ENCODE measurements at regions not wholly inside any gene's neighbourhood (a gene's known extent, or its start where the extent isn't known, plus 50 kb on each side); places are given as distances from the start of the nearest gene placed in this dataset.

GRCh38 chr9:89768650-89769071 is 163.8 kb downstream of the GADD45G start:
- DNase-seq (ENCODE audit: low spot score): no peak

GRCh38 chr9:89770531-89771174 is 165.8 kb downstream of the GADD45G start:
- DNase-seq (ENCODE audit: low spot score): no peak

GRCh38 chr9:89771205-89771604 is 166.4 kb downstream of the GADD45G start:
- no peak for DNase-seq (ENCODE audit: low spot score)

GRCh38 chr9:89773170-89773569 is 168.4 kb downstream of the GADD45G start:
- DNase-seq (ENCODE audit: low spot score): no peak

- DNase-seq (ENCODE audit: low spot score): no peak
These were observed 170.1 kb downstream of the GADD45G start for GRCh38 chr9:89774858-89775370.

- DNase-seq (ENCODE audit: low spot score): no peak
These were observed 170.8 kb downstream of the GADD45G start for GRCh38 chr9:89775641-89776040.

GRCh38 chr9:89776795-89777525 is 172.1 kb downstream of the GADD45G start:
- DNase-seq (ENCODE audit: low spot score): no peak

GRCh38 chr9:89777544-89777943 is 172.7 kb downstream of the GADD45G start:
- DNase-seq (ENCODE audit: low spot score): no peak

- DNase-seq (ENCODE audit: low spot score): no peak
These were observed 173.6 kb downstream of the GADD45G start for GRCh38 chr9:89778100-89779090.

- DNase-seq (ENCODE audit: low spot score): no peak
These were observed 174.8 kb downstream of the GADD45G start for GRCh38 chr9:89779405-89780203.

GRCh38 chr9:89780959-89781358 is 176.1 kb downstream of the GADD45G start:
- no peak for DNase-seq (ENCODE audit: low spot score)

GRCh38 chr9:89781838-89782540 is 177.2 kb downstream of the GADD45G start:
- no peak for DNase-seq (ENCODE audit: low spot score)

GRCh38 chr9:89786655-89787054 is 181.8 kb downstream of the GADD45G start:
- no peak for DNase-seq (ENCODE audit: low spot score)

GRCh38 chr9:89787595-89787994 is 182.8 kb downstream of the GADD45G start:
- no peak for DNase-seq (ENCODE audit: low spot score)

- DNase-seq (ENCODE audit: low spot score): no peak
These were observed 183.6 kb downstream of the GADD45G start for GRCh38 chr9:89788434-89788833.

GRCh38 chr9:89789922-89790510 is 185.2 kb downstream of the GADD45G start:
- no peak for DNase-seq (ENCODE audit: low spot score)

GRCh38 chr9:89790542-89791109 is 185.8 kb downstream of the GADD45G start:
- DNase-seq (ENCODE audit: low spot score): no peak

GRCh38 chr9:89791754-89792153 is 186.9 kb downstream of the GADD45G start:
- DNase-seq (ENCODE audit: low spot score): no peak

GRCh38 chr9:89792189-89793123 is 187.6 kb downstream of the GADD45G start:
- DNase-seq (ENCODE audit: low spot score): no peak

All from H4 (cell line).